Sigmoid colon (tissue), 6 donors: ENCODE measurements at regions not wholly inside any gene's neighbourhood (a gene's known extent, or its start where the extent isn't known, plus 50 kb on each side); places are given as distances from the start of the nearest gene placed in this dataset.

Source experiments
- DNase-seq: peaks from one replicate; pipeline ENCODE4 v3.0.0-alpha.2; 2019
- H3K27ac ChIP-seq, 4 donors: fragments of 200-600 bp; sonication (generic); one replicate each; pipeline ENCODE4 v1.5.1; 2016 to 2019; ENCODE audit warnings: mild to moderate bottlenecking in 1 of 4
- H3K27me3 ChIP-seq, 3 donors: fragments of 200-600 bp; sonication (generic); one replicate each; pipeline ENCODE4 v1.5.1; 2019; ENCODE audit warnings: mild to moderate bottlenecking in 1 of 3
- H3K36me3 ChIP-seq, 4 donors: fragments of 200-600 bp; sonication (generic); one replicate each; pipeline ENCODE4 v1.5.1; 2016 to 2019
- H3K4me1 ChIP-seq, 4 donors: fragments of 200-600 bp; sonication (generic); one replicate each; pipeline ENCODE4 v1.5.1; 2017 to 2019
- H3K4me3 ChIP-seq, 4 donors: fragments of 200-600 bp; sonication (generic); one replicate each; pipeline ENCODE4 v1.5.1; 2017 to 2019; ENCODE audit warnings: mild to moderate bottlenecking in 2 of 4, moderate library complexity in 1 of 4
- H3K9me3 ChIP-seq, 4 donors: fragments of 200-600 bp in 3 of 4; sonication (generic) in 3 of 4; one replicate each; pipeline versions ENCODE4 v1.5.1 to v1.6.1; 2013 to 2019
- CTCF ChIP-seq, 4 experiments: fragments of 450-650 bp in 3 of 4; fragments of 200-600 bp in 1 of 4; IDR thresholded peaks; one replicate each; pipeline ENCODE4 v1.5.1; 2016 to 2019; ENCODE audit warnings: antibody characterized with exemption in 4 of 4, mild to moderate bottlenecking in 3 of 4, moderate library complexity in 2 of 4
- EP300 ChIP-seq, 4 donors: sonication (generic); formaldehyde crosslinking; IDR thresholded peaks; one replicate each; pipeline ENCODE4 v1.6.1; 2017; ENCODE audit warnings: antibody characterized with exemption in 4 of 4
- POLR2A ChIP-seq, 2 donors: fragments of 450-650 bp; IDR thresholded peaks; one replicate each; pipeline ENCODE4 v1.6.1; 2016; ENCODE audit warnings: antibody characterized with exemption in 2 of 2, mild to moderate bottlenecking in 2 of 2, moderate library complexity in 2 of 2
- POLR2AphosphoS5 ChIP-seq, 4 donors: sonication (generic); formaldehyde crosslinking; IDR thresholded peaks; one replicate each; pipeline ENCODE4 v1.6.1; 2017; ENCODE audit warnings: antibody characterized with exemption in 4 of 4
- WGBS, 2 donors: extraction: QIAGEN DNeasy Blood & Tissue Kit; methylation state at CpG; one replicate each; pipeline ENCODE4 v1.1.7; 2013; 5-methylcytosine and 5-hydroxymethylcytosine counted together
- intact Hi-C: fragments of 100-400 bp; cut with DNase I; formaldehyde crosslinking; loops from one replicate; pipeline ENCODE4 v1.15.1; 2023
- donor health status: healthy with polysubstance abuse.
- donor health status: healthy.

- TF ChIP-seq EP300 (IDR thresholded peaks at IDR 0.05): no peak
- TF ChIP-seq POLR2AphosphoS5 (IDR thresholded peaks at IDR 0.05): no peak
- no peak for TF ChIP-seq POLR2A (IDR thresholded peaks at IDR 0.05)
- TF ChIP-seq CTCF (IDR thresholded peaks at IDR 0.05): no peak
- no peaks in the 10 kb centered on the region for H3K27me3 ChIP-seq
- DNase-seq: no peak
- H3K4me3 ChIP-seq: peak overlapping the region; percentile 60 to 66 (median 64)
- H3K4me1 ChIP-seq: peaks cover 0 to 28% (median 21%) of the 10 kb centered on the region in 4 donors
- H3K36me3 ChIP-seq: no peaks in the 10 kb centered on the region
- no peaks in the 10 kb centered on the region for H3K9me3 ChIP-seq
- intact Hi-C loops: loop anchor here (1.0 to 10.0 kb wide), 6 partner anchors 62 to 668 kb away; partner anchors contain the start of genes ACSL1, CASP3, CFAP97 and PRIMPOL
- peak overlapping the region; percentile 90 to 97 (median 92) for H3K27ac ChIP-seq
- WGBS, 2 donors: 3 to 14% methylated on average over 5 of the region's 5 CpGs
Measured at GRCh38 chr4:184536881-184537248, 62.5 kb upstream of the IRF2 start.

GRCh38 chr4:184536065-184536880, 61.9 kb upstream of the IRF2 start:
- intact Hi-C loops: loop anchor here (5.0 to 10.0 kb wide), 4 partner anchors 154 to 669 kb away; partner anchors contain the start of genes ACSL1, CFAP97 and SNX25
- no peaks in the 10 kb centered on the region for H3K9me3 ChIP-seq
- peak overlapping the region; percentile 60 to 66 (median 64) for H3K4me3 ChIP-seq
- H3K4me1 ChIP-seq: peaks cover 0 to 28% (median 21%) of the 10 kb centered on the region in 4 donors
- TF ChIP-seq POLR2A (IDR thresholded peaks at IDR 0.05): no peak
- TF ChIP-seq CTCF (IDR thresholded peaks at IDR 0.05): no peak
- TF ChIP-seq EP300 (IDR thresholded peaks at IDR 0.05): no peak
- no peak for TF ChIP-seq POLR2AphosphoS5 (IDR thresholded peaks at IDR 0.05)
- DNase-seq: no peak
- H3K27me3 ChIP-seq: no peaks in the 10 kb centered on the region
- H3K36me3 ChIP-seq: no peaks in the 10 kb centered on the region
- H3K27ac ChIP-seq: peak overlapping the region; percentile 90 to 97 (median 92)
- 42 to 68% methylated on average over 10 of the region's 10 CpGs for WGBS, 2 donors

GRCh38 chr4:184534511-184535391, 60.4 kb upstream of the IRF2 start:
- H3K4me3 ChIP-seq: no peak overlapping the region
- intact Hi-C loops: loop anchor here (5.0 to 10.0 kb wide), 4 partner anchors 152 to 670 kb away; partner anchors contain the start of genes ACSL1, CFAP97 and SNX25
- H3K27me3 ChIP-seq: no peaks in the 10 kb centered on the region
- DNase-seq: no peak
- 46 to 87% methylated on average over 5 of the region's 5 CpGs for WGBS, 2 donors
- H3K27ac ChIP-seq: peak overlapping the region; percentile 33 to 97 (median 76)
- no peak for TF ChIP-seq CTCF (IDR thresholded peaks at IDR 0.05)
- no peak for TF ChIP-seq EP300 (IDR thresholded peaks at IDR 0.05)
- TF ChIP-seq POLR2A (IDR thresholded peaks at IDR 0.05): no peak
- TF ChIP-seq POLR2AphosphoS5 (IDR thresholded peaks at IDR 0.05): peak in 1 of 4 donors; percentile 20
- H3K36me3 ChIP-seq: no peaks in the 10 kb centered on the region
- peaks cover 0 to 28% (median 21%) of the 10 kb centered on the region in 4 donors for H3K4me1 ChIP-seq
- H3K9me3 ChIP-seq: no peaks in the 10 kb centered on the region

GRCh38 chr4:184533908-184534307, 59.6 kb upstream of the IRF2 start:
- TF ChIP-seq EP300 (IDR thresholded peaks at IDR 0.05) (no peak), CTCF (IDR thresholded peaks at IDR 0.05) (no peak), POLR2A (IDR thresholded peaks at IDR 0.05) (no peak), POLR2AphosphoS5 (IDR thresholded peaks at IDR 0.05) (no peak)
- intact Hi-C loops: loop anchor here (10.0 kb wide), 1 partner anchor 671 kb away; the partner anchor contains the start of genes CFAP97 and SNX25
- no peak for DNase-seq

More at GRCh38 chr4:184533908-184534307, 59.6 kb upstream of the IRF2 start:
- H3K36me3 ChIP-seq: no peaks in the 10 kb centered on the region
- no peaks in the 10 kb centered on the region for H3K9me3 ChIP-seq
- peaks cover 0 to 28% (median 21%) of the 10 kb centered on the region in 4 donors for H3K4me1 ChIP-seq
- H3K4me3 ChIP-seq: no peak overlapping the region
- peak overlapping the region; percentile 11 to 97 (median 76) for H3K27ac ChIP-seq
- H3K27me3 ChIP-seq: no peaks in the 10 kb centered on the region
